ENCODE measurements at regions not wholly inside any gene's neighbourhood (a gene's known extent, or its start where the extent isn't known, plus 50 kb on each side); places are given as distances from the start of the nearest gene placed in this dataset.
A peak's percentile ranks its signal among the peaks of the same experiment; 100 is the strongest.

- TF ChIP-seq Cebpa-rat (IDR thresholded peaks at IDR 0.05): 0 out of 22 replicates have a peak, but pooled peaks of 1 of the 11 experiments have one; percentile 12
- Histone ChIP-seq H3K36me3 (no peaks in the 10 kb centered on the region), H3K4me1 (no peaks in the 10 kb centered on the region), H3K9ac (no peak overlapping the region), H4K20me1 (no peaks in the 10 kb centered on the region), H3K4me2 (no peak overlapping the region), H3K4me3 (no peak overlapping the region), H3K27ac (no peak overlapping the region), H3K9me3 (replicated peaks in 1 of 11) (no peaks in the 10 kb centered on the region), H3K27me3 (no peaks in the 10 kb centered on the region)
Observed at GRCh38 chr14:84068288-84068687, 1461.7 kb upstream of the FLRT2 start.

- H4K20me1 ChIP-seq: no peaks in the 10 kb centered on the region
- TF ChIP-seq Cebpa-rat (IDR thresholded peaks at IDR 0.05): no peak
Observed at GRCh38 chr14:84071061-84071460, 1458.9 kb upstream of the FLRT2 start.

GRCh38 chr14:84074626-84075025 lies 1455.3 kb upstream of the FLRT2 start:
- no peak for TF ChIP-seq Cebpa-rat (IDR thresholded peaks at IDR 0.05)
- Histone ChIP-seq H3K9me3 (replicated peaks in 1 of 11) (no peaks in the 10 kb centered on the region), H3K4me1 (peaks cover 0 to 4% (median 0%) of the 10 kb centered on the region in 10 experiments; a peak in 1 of 20 replicates), H3K4me3 (no peak overlapping the region), H3K27me3 (no peaks in the 10 kb centered on the region), H3K36me3 (no peaks in the 10 kb centered on the region), H3K9ac (no peak overlapping the region), H3K27ac (no peak overlapping the region), H3K4me2 (no peak overlapping the region), H4K20me1 (no peaks in the 10 kb centered on the region)

More at GRCh38 chr14:84071061-84071460, 1458.9 kb upstream of the FLRT2 start:
- no peak overlapping the region for H3K4me2 ChIP-seq
- no peaks in the 10 kb centered on the region for H3K9me3 ChIP-seq (replicated peaks in 1 of 11)
- peaks cover 0 to 4% (median 0%) of the 10 kb centered on the region in 10 experiments; a peak in 1 of 20 replicates for H3K4me1 ChIP-seq
- no peaks in the 10 kb centered on the region for H3K36me3 ChIP-seq
- no peak overlapping the region for H3K4me3 ChIP-seq
- no peaks in the 10 kb centered on the region for H3K27me3 ChIP-seq
- H3K9ac ChIP-seq: no peak overlapping the region
- H3K27ac ChIP-seq: no peak overlapping the region

GRCh38 chr14:84080944-84081343 lies 1449.0 kb upstream of the FLRT2 start:
- Histone ChIP-seq H3K4me1 (no peaks in the 10 kb centered on the region), H3K9me3 (replicated peaks in 1 of 11) (peaks cover 0 to 6% (median 0%) of the 10 kb centered on the region in 11 experiments; a peak in 1 of 22 replicates), H4K20me1 (no peaks in the 10 kb centered on the region), H3K36me3 (no peaks in the 10 kb centered on the region), H3K4me3 (no peak overlapping the region), H3K27ac (no peak overlapping the region), H3K9ac (no peak overlapping the region), H3K27me3 (no peaks in the 10 kb centered on the region), H3K4me2 (no peak overlapping the region)
- no peak for TF ChIP-seq Cebpa-rat (IDR thresholded peaks at IDR 0.05)

- no peaks in the 10 kb centered on the region for H3K27me3 ChIP-seq
- TF ChIP-seq Cebpa-rat (IDR thresholded peaks at IDR 0.05): no peak
- no peak overlapping the region for H3K27ac ChIP-seq
- H3K9ac ChIP-seq: no peak overlapping the region
- H3K9me3 ChIP-seq (replicated peaks in 1 of 11): peaks cover 0 to 6% (median 0%) of the 10 kb centered on the region in 11 experiments; a peak in 1 of 22 replicates
- H3K36me3 ChIP-seq: no peaks in the 10 kb centered on the region
- H4K20me1 ChIP-seq: no peaks in the 10 kb centered on the region
- no peak overlapping the region for H3K4me3 ChIP-seq
- no peak overlapping the region for H3K4me2 ChIP-seq
- H3K4me1 ChIP-seq: no peaks in the 10 kb centered on the region
Observed at GRCh38 chr14:84084056-84084630, 1445.8 kb upstream of the FLRT2 start.

- Histone ChIP-seq H3K4me1 (no peaks in the 10 kb centered on the region), H3K36me3 (no peaks in the 10 kb centered on the region), H3K9ac (no peak overlapping the region), H3K27me3 (no peaks in the 10 kb centered on the region), H3K4me3 (no peak overlapping the region), H4K20me1 (no peaks in the 10 kb centered on the region), H3K9me3 (replicated peaks in 1 of 11) (peaks cover 0 to 6% (median 0%) of the 10 kb centered on the region in 11 experiments; a peak in 1 of 22 replicates), H3K4me2 (no peak overlapping the region), H3K27ac (no peak overlapping the region)
- no peak for TF ChIP-seq Cebpa-rat (IDR thresholded peaks at IDR 0.05)
Observed at GRCh38 chr14:84085493-84085892, 1444.5 kb upstream of the FLRT2 start.

GRCh38 chr14:84086714-84087113 lies 1443.2 kb upstream of the FLRT2 start:
- TF ChIP-seq Cebpa-rat (IDR thresholded peaks at IDR 0.05): no peak

GRCh38 chr14:84087986-84088531 lies 1441.9 kb upstream of the FLRT2 start:
- no peak overlapping the region for H3K4me3 ChIP-seq
- H3K9ac ChIP-seq: no peak overlapping the region
- no peaks in the 10 kb centered on the region for H3K27me3 ChIP-seq
- H3K4me2 ChIP-seq: no peak overlapping the region
- H3K9me3 ChIP-seq (replicated peaks in 1 of 11): peaks cover 0 to 6% (median 0%) of the 10 kb centered on the region in 11 experiments; a peak in 1 of 22 replicates
- no peaks in the 10 kb centered on the region for H3K4me1 ChIP-seq
- no peak overlapping the region for H3K27ac ChIP-seq
- no peaks in the 10 kb centered on the region for H4K20me1 ChIP-seq
- no peaks in the 10 kb centered on the region for H3K36me3 ChIP-seq
- no peak for TF ChIP-seq Cebpa-rat (IDR thresholded peaks at IDR 0.05)

More at GRCh38 chr14:84086714-84087113, 1443.2 kb upstream of the FLRT2 start:
- Histone ChIP-seq H3K9me3 (replicated peaks in 1 of 11) (peaks cover 0 to 6% (median 0%) of the 10 kb centered on the region in 11 experiments; a peak in 1 of 22 replicates), H3K9ac (no peak overlapping the region), H3K4me2 (no peak overlapping the region), H3K4me1 (no peaks in the 10 kb centered on the region), H4K20me1 (no peaks in the 10 kb centered on the region), H3K27me3 (no peaks in the 10 kb centered on the region), H3K36me3 (no peaks in the 10 kb centered on the region), H3K27ac (no peak overlapping the region), H3K4me3 (no peak overlapping the region)

GRCh38 chr14:84090837-84091236 lies 1439.1 kb upstream of the FLRT2 start:
- no peaks in the 10 kb centered on the region for H3K9me3 ChIP-seq (replicated peaks in 1 of 11)
- no peak overlapping the region for H3K4me2 ChIP-seq
- no peaks in the 10 kb centered on the region for H3K36me3 ChIP-seq
- no peaks in the 10 kb centered on the region for H3K4me1 ChIP-seq
- no peak overlapping the region for H3K9ac ChIP-seq
- H3K27me3 ChIP-seq: no peaks in the 10 kb centered on the region
- no peak overlapping the region for H3K27ac ChIP-seq
- H3K4me3 ChIP-seq: no peak overlapping the region
- H4K20me1 ChIP-seq: no peaks in the 10 kb centered on the region
- no peak for TF ChIP-seq Cebpa-rat (IDR thresholded peaks at IDR 0.05)

GRCh38 chr14:84095681-84096080 lies 1434.3 kb upstream of the FLRT2 start:
- H4K20me1 ChIP-seq: no peaks in the 10 kb centered on the region
- no peak overlapping the region for H3K4me3 ChIP-seq
- H3K27ac ChIP-seq: no peak overlapping the region
- H3K36me3 ChIP-seq: no peaks in the 10 kb centered on the region
- no peaks in the 10 kb centered on the region for H3K27me3 ChIP-seq
- H3K4me1 ChIP-seq: no peaks in the 10 kb centered on the region
- no peak for TF ChIP-seq Cebpa-rat (IDR thresholded peaks at IDR 0.05)
- no peak overlapping the region for H3K4me2 ChIP-seq
- H3K9ac ChIP-seq: no peak overlapping the region
- peaks cover 6 to 19% (median 13%) of the 10 kb centered on the region in 11 experiments; a peak in 21 of 22 replicates for H3K9me3 ChIP-seq (replicated peaks in 1 of 11)

Data from BLaER1 treated with 17β-estradiol and CSF1 and Interleukin-3, amounts not matched to agents 10 nM and 100 nM (cell line).